HG03095 (cell line): ENCODE measurements at regions not wholly inside any gene's neighbourhood (a gene's known extent, or its start where the extent isn't known, plus 50 kb on each side); places are given as distances from the start of the nearest gene placed in this dataset.

Source experiments
- ATAC-seq: cut with Tn5 transposase; IDR thresholded peaks from one replicate; pipeline ENCODE4 v1.9.1; 2021; ENCODE audit warnings: moderate library complexity; ENCODE audit not compliant: unreplicated experiment

- no peak for ATAC-seq
These were observed 345.2 kb downstream of the PHKB start for GRCh38 chr16:47806309-47806847.

GRCh38 chr16:47787696-47788095 lies 326.6 kb downstream of the PHKB start:
- ATAC-seq: no peak

GRCh38 chr16:47781673-47782072 lies 320.5 kb downstream of the PHKB start:
- ATAC-seq: no peak

- ATAC-seq: no peak
These were observed 319.2 kb downstream of the PHKB start for GRCh38 chr16:47780213-47780875.

- ATAC-seq: no peak
These were observed 318.3 kb downstream of the PHKB start for GRCh38 chr16:47779201-47780016.

GRCh38 chr16:47778106-47778801 lies 317.1 kb downstream of the PHKB start:
- no peak for ATAC-seq

- no peak for ATAC-seq
These were observed 316.1 kb downstream of the PHKB start for GRCh38 chr16:47777220-47777619.

- no peak for ATAC-seq
These were observed 313.5 kb downstream of the PHKB start for GRCh38 chr16:47774661-47775060.

GRCh38 chr16:47753659-47754058 lies 292.5 kb downstream of the PHKB start:
- no peak for ATAC-seq
